ENCODE measurements at regions not wholly inside any gene's neighbourhood (a gene's known extent, or its start where the extent isn't known, plus 50 kb on each side); places are given as distances from the start of the nearest gene placed in this dataset.
"Not testable (repeated sequence)": the region's sequence is repeated elsewhere in the genome, so short reads cannot be mapped to it uniquely, and the experiment has no call there.

DNA sequence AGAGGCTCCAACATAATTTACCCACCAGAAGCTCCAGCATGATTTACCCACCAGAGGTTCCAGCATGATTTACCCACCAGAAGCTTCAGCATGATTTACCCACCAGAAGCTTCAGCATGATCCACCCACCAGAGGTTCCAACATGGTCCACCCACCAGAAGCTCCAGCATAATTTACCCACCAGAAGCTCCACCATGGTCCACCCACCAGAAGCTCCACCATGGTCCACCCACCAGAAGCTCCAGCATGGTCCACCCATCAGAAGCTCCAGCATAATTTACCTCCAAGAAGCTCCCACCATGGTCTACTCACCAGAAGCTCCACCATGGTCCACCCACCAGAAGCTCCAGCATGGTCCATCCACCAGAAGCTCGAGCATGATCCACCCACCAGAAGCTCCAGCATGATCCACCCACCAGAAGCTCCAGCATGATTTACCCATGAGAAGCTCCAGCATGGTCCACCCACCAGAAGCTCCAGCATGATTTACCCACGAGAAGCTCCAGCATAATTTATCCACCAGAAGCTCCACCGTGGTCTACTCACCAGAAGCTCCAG lies 137.0 kb upstream of the TPTE start:
- TF ChIP-seq, protein P1, sequence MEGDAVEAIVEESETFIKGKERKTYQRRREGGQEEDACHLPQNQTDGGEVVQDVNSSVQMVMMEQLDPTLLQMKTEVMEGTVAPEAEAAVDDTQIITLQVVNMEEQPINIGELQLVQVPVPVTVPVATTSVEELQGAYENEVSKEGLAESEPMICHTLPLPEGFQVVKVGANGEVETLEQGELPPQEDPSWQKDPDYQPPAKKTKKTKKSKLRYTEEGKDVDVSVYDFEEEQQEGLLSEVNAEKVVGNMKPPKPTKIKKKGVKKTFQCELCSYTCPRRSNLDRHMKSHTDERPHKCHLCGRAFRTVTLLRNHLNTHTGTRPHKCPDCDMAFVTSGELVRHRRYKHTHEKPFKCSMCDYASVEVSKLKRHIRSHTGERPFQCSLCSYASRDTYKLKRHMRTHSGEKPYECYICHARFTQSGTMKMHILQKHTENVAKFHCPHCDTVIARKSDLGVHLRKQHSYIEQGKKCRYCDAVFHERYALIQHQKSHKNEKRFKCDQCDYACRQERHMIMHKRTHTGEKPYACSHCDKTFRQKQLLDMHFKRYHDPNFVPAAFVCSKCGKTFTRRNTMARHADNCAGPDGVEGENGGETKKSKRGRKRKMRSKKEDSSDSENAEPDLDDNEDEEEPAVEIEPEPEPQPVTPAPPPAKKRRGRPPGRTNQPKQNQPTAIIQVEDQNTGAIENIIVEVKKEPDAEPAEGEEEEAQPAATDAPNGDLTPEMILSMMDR (IDR thresholded peaks at IDR 0.05): not testable (repeated sequence)
- not testable (repeated sequence) for TF ChIP-seq POLR2A (IDR thresholded peaks at IDR 0.05)

Data from testis (tissue), 2 donors.